ENCODE measurements at regions not wholly inside any gene's neighbourhood (a gene's known extent, or its start where the extent isn't known, plus 50 kb on each side); places are given as distances from the start of the nearest gene placed in this dataset.
A peak's percentile ranks its signal among the peaks of the same experiment; 100 is the strongest.

DNA sequence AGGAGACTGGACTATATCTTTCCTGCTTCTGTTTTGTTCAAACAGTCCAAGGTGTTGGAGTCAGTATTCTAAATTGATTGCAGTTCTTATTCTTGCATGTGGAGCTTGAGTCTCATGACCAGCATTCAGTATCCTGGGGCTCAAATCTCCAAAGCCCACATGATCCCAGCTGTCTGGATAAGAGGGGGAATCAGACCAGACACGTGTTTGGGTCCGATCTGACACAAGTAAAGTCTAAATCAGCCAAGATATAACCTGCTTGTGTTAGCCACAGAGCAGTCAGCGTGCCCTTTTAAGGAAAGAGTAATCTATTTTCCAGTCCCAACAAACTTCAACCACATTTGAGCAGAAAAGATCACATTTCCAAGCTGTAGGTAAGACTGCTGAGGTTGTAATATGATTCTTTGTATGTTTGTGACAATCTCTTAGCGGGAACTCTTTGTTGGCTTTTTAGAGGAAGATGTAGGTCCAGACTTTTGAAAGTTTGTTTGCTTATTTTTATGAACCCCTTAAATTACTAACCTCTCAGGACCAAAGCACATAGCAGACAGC is 334.6 kb downstream of the SLC4A3 start:
- DNase-seq: no peak

DNA sequence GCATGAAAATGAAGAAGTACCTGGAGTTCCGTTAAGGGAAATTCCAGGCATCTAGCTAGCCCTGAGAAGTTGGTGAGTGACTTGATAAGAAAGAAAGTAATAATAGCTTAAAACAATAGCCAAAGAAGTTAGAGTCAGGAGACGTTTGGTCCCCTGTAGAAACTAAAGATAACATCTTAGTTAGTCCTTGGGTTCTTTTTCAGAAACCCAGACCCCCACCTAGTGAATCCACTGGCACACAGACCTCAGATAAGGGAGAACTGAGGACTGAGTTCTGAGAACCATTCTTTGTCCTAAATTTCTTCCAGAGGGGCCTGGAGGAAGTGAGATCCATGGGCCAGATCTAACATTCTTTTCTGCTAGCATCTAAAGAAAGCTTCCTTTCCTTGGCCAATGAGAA is 335.4 kb downstream of the SLC4A3 start:
- no peak for DNase-seq

DNA sequence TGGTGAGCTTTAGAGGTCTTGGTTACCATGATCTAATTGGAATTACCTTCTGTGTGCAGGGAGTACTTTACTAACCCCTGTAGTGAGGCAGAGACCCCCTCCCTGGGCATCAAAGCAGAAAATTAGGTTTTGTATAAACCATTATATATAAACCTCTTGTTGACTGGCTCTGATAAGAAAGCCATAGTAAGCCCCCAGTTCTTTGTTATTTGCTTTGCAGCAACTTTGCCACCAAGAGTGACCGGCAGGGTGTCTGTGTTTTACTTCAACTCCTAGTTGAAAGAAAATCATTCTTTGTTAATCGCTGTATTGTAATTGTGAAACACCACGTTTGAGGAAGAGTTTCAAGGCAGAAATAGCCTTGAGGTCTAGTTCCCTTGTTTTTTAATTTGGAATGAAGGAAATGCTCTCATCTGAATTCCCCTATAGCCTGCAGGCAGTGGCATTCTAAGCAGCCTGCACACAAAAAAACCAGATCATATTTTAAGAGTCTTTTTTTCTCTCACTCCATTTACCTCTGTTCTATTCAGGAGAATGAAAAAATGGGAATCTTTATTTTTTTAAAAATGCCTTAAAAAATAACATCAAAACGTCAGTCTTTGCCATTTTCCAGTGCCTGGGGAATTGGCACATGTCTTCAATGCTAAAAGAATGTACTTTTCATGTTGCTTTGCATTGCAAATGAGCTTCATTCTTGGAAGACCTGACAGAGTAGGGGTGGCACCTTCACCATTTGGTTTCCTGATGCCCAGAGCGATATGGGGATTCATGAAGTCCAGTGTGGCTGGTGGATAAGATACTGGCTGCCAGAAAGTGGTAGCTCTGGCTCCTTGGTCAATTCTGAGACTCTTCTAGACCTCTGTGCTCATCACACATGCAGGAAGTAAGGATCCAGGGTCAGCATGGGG is 338.1 kb downstream of the SLC4A3 start:
- no peak for DNase-seq

DNA sequence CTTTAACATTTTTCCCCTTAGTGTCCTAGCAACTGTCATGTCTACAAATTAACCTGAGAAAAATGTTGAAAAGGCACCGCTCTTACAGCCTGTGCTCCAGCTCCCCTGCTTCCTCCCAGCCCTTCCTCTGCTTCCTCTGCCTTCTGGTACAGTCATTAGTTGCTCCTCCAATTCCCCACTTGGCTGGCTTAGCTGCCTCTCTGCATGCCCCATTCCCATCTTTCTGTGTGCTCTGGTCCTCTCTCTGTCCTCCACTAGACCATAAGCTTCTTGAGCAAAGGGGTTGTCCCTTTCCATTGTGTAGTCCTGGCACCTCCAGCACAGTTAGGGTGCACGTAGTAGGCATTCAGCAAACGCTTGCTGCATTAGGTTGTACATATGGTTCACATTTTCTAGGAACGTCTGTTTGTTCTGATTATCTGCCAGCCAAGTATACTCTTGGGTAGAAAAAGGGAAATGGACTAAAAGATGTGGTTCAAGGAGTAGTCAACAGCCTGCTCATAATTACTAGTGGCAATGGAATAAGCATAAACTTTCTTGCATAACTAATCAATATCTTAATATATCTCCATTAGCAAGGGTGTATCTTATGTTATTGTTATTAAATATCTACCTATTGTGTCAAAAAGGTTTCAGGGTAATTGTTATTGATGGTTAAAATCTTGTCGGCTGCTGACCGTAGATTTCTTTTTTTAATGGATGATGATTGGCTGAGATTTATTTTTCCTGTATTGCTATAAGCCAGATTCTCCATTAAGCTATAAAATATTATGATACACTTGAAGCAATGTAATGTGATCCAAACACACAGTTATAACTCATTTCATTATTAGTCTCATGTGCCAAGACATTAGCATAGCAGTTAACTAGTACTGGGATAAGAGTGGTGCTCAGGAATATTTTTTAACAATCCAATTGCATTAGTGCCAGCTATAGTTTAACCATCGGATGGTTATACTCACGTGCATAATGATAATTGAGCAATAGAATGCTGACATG is 340.1 kb downstream of the SLC4A3 start:
- DNase-seq: no peak

DNA sequence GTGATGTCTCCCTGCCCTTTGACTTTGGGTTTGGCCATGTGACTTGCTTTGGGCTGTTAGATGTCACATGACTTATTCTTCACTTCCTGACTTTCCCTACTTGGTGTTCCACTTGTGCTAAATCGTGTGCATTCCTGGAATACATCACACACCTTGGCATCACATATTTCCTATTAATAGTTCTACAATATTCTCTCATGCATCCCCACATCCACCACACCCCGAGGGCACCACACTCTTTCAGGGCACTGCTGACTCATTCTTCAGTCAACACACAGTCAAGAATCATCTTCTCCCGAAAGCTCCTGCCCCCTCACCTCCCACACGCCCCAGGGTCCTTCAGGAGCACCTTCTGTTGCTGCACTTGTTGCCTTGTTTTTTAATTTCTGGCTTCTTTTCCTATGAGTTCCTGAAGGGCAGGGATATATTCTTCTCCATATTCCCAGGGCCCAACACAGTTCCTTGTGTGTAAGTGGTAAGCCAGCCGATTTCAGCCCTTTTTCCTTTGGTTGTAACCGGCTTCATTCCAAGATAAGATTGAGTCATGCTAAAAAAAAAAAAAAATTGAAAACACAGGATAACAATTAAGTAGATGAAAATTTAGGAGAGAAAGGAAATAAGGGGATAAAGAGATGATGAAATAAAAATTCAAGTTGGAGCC is 341.4 kb downstream of the SLC4A3 start:
- DNase-seq: no peak

DNA sequence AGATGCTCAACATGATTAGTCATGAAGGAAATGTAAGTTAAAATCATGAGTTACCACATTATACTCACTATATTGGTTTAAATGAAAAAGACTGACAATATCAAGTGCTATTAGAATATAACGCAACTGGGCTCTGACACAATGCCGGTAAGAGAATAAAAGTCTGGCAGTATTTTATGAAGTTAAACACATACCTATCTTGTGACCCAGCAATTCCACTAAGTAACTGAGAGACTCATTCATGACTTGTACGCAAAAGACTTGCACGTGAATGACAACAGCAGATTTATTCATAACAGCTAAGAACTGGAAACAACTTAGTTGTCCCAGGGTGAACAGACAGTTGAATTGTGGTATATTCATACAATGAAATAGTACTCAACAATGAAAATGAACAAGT is 342.1 kb downstream of the SLC4A3 start:
- DNase-seq: no peak

DNA sequence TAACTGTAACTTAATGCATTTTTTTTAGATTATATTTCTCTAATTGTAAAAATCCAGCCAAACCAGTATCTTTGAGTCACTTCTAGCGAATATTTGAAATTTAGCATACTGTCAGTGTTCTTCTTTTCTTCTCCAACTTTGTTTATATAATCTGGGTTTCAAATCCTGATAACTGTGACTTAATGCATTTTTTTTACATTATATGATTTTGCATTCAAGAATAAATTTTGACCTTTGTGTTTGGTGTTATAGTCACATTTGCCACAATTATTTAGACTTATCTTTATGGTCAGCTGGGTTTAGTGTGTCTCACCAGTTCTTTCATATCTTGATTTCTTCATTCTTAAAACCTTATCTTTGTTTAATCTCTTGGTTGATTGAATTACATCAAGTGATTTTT is 345.7 kb downstream of the SLC4A3 start:
- DNase-seq: no peak

DNA sequence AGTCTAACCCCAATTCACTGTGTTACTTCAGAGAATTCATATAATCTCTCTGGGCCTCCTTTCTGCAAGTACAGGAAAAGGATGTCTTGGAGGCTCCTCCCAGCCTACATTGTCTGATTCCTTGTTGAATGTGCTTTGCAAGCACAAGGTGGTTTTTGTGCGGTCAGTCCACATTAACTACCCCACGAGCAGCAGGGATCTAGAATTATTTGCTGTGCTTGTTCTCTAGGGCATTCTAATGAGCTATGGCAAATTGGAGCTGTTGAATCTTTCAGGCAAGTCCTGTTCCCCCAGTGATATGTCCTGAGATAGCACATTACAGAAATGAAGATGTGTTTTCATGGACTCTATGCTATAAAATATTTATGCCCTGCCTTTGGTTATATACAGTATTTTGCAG is 349.4 kb downstream of the SLC4A3 start:
- DNase-seq: no peak

DNA sequence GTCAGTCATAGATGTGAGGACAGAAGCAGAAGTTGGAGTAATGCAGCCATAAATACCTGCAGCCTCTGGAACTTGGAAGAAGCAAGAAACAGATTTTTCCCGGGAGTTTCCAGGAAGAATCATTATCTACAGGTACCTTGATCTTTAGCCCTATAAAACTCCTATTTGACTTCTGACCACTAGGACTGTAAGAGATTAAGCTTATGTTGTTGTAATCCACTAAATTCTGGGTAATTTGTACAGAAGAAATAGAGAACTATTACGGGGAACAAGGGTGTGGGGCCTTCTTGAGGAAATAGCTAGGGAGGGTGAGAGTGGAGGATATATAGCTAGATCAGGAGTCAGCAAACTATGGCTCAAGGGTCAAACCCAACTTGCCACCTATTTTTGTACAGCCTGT is 353.2 kb downstream of the SLC4A3 start:
- no peak for DNase-seq

DNA sequence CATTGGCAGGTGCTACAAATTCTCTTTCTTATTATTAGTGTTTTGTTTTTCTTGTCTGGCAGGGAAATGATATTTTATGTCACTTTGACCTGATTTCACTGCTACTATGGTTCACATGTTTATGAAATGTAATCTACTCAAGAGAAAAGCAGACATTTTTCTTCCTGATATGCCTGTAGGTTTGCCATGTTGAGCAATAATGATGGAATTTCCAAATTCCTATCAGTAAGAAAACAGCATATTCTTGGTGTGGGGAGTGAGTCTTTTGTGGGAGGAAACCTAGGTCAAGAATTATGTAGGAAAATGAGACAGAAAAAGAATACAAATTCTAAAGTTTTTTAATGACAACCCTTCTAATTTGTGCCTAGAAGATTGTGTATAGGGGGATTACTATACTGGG is 356.4 kb downstream of the SLC4A3 start:
- DNase-seq: no peak

DNA sequence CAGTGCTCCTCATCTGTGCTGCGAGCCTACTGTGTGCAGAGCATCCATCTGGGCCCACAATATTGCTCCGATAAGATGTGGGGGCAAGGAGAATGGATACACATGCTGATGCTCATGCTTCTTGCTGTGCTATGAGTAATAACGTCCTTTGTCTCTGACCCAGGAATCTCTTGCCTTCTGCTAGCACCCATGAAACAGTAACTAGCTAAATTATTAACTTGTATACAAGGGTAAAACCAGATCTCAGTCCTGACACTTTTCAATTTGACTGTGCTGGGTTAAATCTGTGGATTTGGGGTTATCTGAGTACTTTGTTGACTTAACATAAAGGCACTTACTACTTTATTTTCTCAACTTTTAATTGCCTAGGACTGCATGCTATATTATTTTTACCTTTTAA is 357.6 kb downstream of the SLC4A3 start:
- DNase-seq: no peak

DNA sequence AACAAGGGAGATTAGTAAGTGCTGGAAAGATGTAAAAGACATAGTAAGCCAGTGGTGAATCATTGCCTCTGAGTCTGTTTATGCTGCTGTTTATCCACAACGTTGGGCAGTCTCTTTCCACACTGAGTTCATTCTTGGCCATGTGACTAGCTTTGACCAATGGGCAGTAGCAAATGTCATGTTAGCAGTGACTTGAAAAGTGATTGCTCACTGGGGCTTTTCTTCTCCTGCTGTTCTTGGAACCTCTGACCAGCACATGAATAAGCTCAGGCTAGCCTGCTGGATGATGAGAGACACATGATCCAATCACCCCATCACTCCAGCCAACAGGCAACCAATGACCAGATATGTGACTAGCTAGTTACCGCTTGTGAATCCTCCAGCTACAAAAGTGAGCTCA is 360.4 kb downstream of the SLC4A3 start:
- DNase-seq: peak; percentile 56

DNA sequence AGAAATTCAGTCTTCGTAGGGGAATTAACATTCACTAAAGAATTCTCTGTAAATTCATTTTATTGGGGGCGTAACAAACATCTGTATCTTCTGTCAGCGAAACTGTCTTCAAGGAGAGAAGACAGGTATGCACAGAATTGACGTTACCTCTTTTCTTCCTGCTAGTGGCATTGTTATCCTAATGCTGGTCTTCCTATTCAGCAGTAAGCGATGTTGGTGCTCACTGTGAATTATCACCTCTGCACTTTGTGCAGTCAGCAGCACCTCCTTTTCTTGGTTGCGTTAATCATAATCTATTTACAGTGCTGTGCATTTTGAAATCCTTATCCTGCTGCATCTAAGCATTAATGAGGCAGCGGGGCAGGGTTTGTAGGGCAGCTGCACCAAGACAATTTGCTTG is 362.3 kb downstream of the SLC4A3 start:
- DNase-seq: no peak

DNA sequence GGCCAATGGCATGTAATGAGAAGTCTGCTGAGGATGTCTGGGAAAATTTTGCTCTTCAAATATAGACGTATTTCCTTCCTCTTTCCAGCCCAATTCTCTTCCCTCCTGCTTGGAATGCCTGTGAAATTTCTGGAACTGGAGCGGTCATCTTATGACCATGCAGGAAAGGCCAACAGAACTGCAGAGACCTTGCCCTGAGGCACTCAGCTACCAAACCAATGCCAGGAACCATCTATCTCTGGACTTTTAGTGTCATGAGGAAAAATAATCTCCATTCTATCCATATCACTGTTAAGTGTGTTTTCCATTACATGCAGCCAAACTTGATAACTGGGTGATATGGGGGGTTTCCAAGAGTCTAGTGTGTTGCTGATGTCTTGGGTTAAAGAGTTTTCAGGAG is 363.7 kb downstream of the SLC4A3 start:
- DNase-seq: no peak

DNA sequence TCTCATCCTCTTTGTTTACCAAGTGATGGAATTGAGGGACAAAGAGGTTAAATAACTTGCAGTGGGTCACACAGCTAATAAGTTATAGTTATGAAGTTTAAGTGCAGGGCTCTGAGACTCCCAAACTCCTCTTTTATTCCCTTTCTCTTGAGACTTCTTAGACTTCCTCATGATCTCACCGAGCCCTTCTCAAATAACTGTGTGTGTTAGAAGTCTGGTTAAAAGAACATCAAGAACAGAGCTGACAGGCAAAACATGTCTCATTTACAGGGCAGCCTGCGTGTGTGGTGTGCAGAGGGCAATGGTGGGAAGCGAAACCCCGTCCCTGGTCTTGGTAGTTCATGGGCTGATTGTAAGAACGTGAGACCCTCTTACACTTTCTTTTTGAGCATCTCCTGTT is 368.0 kb downstream of the SLC4A3 start:
- DNase-seq: no peak

DNA sequence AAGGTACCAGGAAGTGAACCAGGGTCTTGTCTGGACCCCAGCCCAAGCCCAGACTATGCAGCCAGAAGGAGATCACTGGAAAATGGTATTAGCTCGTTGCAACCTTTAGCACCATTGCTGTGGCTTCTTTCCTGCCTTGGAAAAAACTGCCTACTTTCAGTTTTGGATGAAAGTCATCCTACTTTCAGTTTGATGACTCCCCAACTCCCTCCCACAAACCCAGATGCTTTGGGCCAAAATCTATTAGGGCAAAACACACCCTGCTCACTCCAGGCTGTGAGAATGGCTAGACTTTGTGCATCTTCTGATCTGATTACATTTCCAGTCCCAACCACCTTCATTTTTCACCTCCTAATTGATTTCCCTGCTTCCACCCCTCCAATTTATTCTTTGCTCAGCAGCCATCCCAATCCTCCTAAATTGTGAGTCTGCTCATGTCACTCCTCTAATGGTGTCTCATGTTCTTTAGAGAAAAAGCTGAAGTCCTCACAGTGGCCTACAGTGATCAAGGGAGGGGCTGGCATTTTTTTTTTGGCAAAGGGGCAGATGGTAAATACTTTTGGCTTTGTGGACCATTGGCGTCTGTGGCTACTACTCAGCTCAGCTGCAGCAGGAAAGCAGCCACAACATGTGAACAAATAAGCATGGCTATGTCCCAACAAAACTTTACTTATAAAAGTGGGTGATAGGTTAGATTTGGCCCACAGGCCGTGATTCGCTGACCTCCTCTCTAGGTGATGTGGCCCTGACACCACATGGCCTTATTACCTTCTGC is 368.7 kb downstream of the SLC4A3 start:
- DNase-seq: no peak

DNA sequence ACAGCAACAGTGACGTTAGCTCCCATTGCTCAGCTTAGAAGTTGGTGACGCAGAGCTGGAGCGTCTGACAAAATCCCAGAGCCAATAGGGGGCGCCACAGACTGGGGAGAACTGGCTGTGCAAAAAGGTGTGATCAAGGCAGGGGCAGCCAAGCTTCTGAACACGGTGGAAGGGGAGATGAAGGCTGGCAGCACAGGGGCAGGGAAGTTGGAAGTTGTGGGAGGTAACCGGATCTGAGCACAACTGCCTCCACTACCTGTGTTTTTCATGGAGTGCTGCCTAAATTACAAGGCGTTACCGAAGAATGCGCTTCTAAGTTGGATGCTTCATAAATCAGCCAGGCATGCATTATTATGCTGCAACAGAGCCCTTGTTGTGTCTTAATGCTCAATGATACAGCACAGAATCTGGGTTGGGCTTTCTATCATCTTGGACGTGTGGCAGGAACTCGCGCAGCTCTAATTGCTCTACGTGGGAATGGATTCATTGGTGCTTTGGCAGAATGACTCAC is 370.0 kb downstream of the SLC4A3 start:
- peak; percentile 82 for DNase-seq

DNA sequence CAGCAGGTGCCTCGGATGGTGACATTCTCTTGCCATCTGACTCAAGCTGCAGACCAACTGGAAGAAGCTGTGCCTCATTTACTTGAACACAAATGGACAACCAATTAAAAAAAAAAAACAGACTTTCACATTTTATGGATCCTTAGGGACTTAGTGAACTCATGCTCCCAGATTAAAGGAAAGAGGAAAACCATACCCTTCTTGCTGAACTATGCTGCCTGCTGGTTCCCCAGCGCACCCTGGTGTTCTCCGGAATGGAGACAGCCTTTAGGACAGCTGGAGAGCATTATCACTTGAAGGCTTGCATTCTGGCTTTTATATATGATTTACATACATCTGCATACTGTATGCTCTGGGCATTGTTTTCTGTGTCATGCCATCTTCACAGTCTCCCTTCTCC is 370.7 kb downstream of the SLC4A3 start:
- no peak for DNase-seq

DNA sequence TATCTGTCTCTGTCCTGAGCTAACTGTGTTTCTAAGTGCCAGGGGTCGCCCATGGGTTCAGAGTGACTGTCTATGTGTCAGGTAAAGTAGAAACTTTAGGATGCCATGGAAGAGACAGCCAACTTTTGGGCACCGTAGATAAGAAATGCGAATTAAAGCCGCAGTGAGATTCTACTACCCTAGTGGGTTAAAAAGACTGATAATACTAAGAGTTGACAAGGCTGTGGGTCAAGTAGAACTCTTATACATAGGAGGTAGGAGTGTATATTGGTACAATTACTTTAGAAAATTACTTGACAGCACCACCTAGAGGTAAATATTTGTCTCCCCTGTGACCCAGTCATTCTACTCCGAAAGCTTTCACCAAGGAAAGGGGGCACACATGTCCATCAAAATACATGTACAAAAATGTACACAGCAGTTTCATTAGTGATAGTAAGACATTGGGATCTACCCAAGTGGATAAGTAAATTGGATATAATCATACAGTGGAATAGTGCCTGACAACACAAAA is 371.3 kb downstream of the SLC4A3 start:
- no peak for DNase-seq

DNA sequence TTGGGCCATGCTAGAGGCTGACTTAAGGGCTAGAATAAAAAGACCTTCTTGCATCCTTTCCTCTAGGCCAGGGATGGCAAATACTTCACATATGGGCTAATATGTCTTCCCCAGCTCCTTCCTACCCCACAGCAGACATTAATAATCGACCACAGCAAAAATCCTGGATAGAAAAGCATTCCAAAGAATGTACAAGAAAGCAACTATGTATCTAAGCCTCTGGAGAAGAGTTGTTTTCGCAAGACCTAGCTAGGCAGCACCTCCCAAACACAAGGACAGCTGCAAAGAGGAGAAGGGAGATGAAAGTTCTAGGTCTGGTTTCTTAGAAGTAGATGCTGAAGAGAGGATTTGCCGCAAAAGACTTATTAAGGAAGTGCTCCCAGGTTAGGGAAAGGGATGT is 372.6 kb downstream of the SLC4A3 start:
- no peak for DNase-seq

DNA sequence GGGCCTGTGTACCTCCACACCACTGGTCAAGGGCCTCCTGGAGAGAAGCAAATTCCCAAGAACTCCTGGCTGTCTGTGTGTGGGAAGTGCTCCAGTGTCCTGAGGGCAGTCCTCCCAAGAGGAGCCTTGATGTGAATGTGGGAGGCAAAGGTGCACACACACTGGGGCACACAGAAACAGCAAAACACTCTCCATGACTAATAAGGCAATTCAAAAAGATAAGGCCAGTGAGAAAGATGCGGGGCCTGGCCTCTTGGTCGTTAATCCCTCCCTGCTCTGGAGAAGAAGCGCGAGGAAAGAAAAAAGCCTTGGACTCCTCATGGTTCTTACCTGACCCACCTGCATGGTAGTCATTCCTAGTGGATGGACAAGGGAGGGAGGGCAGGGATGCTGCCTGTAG is 373.2 kb downstream of the SLC4A3 start:
- no peak for DNase-seq

DNA sequence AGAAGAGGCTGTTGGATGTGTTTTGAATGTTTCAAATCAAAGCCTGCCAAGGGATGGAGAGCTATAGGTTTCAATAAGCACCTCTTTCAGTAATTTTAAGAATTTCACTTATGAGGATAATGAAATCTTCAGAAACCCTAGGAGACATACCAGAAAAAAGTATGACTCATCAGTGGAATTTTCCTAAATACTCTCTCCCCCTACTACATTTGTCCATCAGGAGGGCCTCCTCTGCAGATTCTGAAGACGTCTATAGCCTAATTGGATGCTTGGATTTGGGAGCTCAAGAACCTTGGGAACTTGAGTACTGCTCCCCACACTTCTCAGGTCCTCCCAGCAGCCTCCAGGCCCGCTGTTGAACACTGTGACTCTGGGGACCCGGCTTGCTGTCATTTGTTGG is 374.3 kb downstream of the SLC4A3 start:
- no peak for DNase-seq
